ENCODE measurements at regions not wholly inside any gene's neighbourhood (a gene's known extent, or its start where the extent isn't known, plus 50 kb on each side); places are given as distances from the start of the nearest gene placed in this dataset.

- DNase-seq = no peak
These were observed 115.0 kb upstream of the ZNF507 start for GRCh38 chr19:32230441-32230840.

- DNase-seq = no peak
These were observed 114.4 kb upstream of the ZNF507 start for GRCh38 chr19:32231020-32231419.

GRCh38 chr19:32231691-32232090 is 113.7 kb upstream of the ZNF507 start:
- no peak for DNase-seq

- no peak for DNase-seq
These were observed 113.0 kb upstream of the ZNF507 start for GRCh38 chr19:32232449-32232848.

- no peak for DNase-seq
These were observed 112.3 kb upstream of the ZNF507 start for GRCh38 chr19:32233091-32233490.

- DNase-seq = no peak
These were observed 111.5 kb upstream of the ZNF507 start for GRCh38 chr19:32233885-32234284.

GRCh38 chr19:32234663-32235217 is 110.7 kb upstream of the ZNF507 start:
- no peak for DNase-seq

GRCh38 chr19:32238076-32238475 is 107.3 kb upstream of the ZNF507 start:
- no peak for DNase-seq

GRCh38 chr19:32240316-32240715 is 105.1 kb upstream of the ZNF507 start:
- no peak for DNase-seq

- no peak for DNase-seq
These were observed 104.1 kb upstream of the ZNF507 start for GRCh38 chr19:32241306-32241705.

GRCh38 chr19:32241932-32242710 is 103.3 kb upstream of the ZNF507 start:
- no peak for DNase-seq

GRCh38 chr19:32246006-32246405 is 99.4 kb upstream of the ZNF507 start:
- no peak for DNase-seq

GRCh38 chr19:32251634-32252332 is 93.6 kb upstream of the ZNF507 start:
- DNase-seq = no peak

GRCh38 chr19:32252333-32252669 is 93.1 kb upstream of the ZNF507 start:
- no peak for DNase-seq

GRCh38 chr19:32253683-32254508 is 91.5 kb upstream of the ZNF507 start:
- DNase-seq = no peak

- no peak for DNase-seq
These were observed 90.9 kb upstream of the ZNF507 start for GRCh38 chr19:32254509-32254890.

- DNase-seq = no peak
These were observed 89.7 kb upstream of the ZNF507 start for GRCh38 chr19:32255536-32256295.

- DNase-seq = no peak
These were observed 89.0 kb upstream of the ZNF507 start for GRCh38 chr19:32256341-32256975.

- no peak for DNase-seq
These were observed 87.9 kb upstream of the ZNF507 start for GRCh38 chr19:32257326-32258073.

GRCh38 chr19:32258167-32258566 is 87.2 kb upstream of the ZNF507 start:
- DNase-seq = no peak

GRCh38 chr19:32264568-32264967 is 80.8 kb upstream of the ZNF507 start:
- no peak for DNase-seq

Data from DMS153 (cell line).